ENCODE measurements at regions not wholly inside any gene's neighbourhood (a gene's known extent, or its start where the extent isn't known, plus 50 kb on each side); places are given as distances from the start of the nearest gene placed in this dataset.

- TF ChIP-seq GTF3C2 (IDR thresholded peaks at IDR 0.05; ENCODE audit: borderline replicate concordance, extremely low read depth, insufficient read length) (no peak), ZNF124 (CRISPR knock-in tag; IDR thresholded peaks at IDR 0.05) (no peak), NR3C1 (CRISPR knock-in tag; IDR thresholded peaks at IDR 0.05) (no peak), BRCA1 (IDR thresholded peaks at IDR 0.05) (no peak), BRCA1 (CRISPR knock-in tag; IDR thresholded peaks at IDR 0.05) (no peak), CTCF (IDR thresholded peaks at IDR 0.05 in 2 of 3, conservative IDR thresholded peaks at IDR 0.05 in 1 of 3; ENCODE audit: insufficient read depth in 2 of 3, low read depth in 1 of 3, low read length in 3 of 3) (no peak), GATA2 (CRISPR knock-in tag; IDR thresholded peaks at IDR 0.05) (no peak), POLR2AphosphoS5 (IDR thresholded peaks at IDR 0.05; ENCODE audit: control insufficient read depth, insufficient read depth, low read depth, low read length) (no peak)
Measured at GRCh38 chrX:38974542-38974941, 173.3 kb downstream of the MID1IP1 start.
